Stimulated activated naive CD8-positive, alpha-beta T cell treated with anti-CD3 and anti-CD28 coated beads, Interleukin-15, amount 100 ng/mL, for 72 hours (primary cell): ENCODE measurements at regions not wholly inside any gene's neighbourhood (a gene's known extent, or its start where the extent isn't known, plus 50 kb on each side); places are given as distances from the start of the nearest gene placed in this dataset.
"Not testable (repeated sequence)": the region's sequence is repeated elsewhere in the genome, so short reads cannot be mapped to it uniquely, and the experiment has no call there.

Experiments
- ATAC-seq: fragments of 150-1000 bp; cut with Tn5 transposase; 2 replicates; pipeline ENCODE4 v1.10.0; 2021; ENCODE audit warnings: mild to moderate bottlenecking, moderate library complexity
- DNase-seq, 2 donors: peaks; one replicate each; pipeline ENCODE4 v3.0.0; 2021 to 2022
- H3K27ac Mint-ChIP-seq, 2 donors: one replicate each; pipeline ENCODE4 v1.8.0; 2022; ENCODE audit warnings: mild to moderate bottlenecking in 2 of 2, mixed read lengths in 2 of 2, moderate library complexity in 2 of 2
- H3K27me3 Mint-ChIP-seq: one replicate; pipeline ENCODE4 v1.8.0; 2022; ENCODE audit warnings: mixed read lengths
- H3K4me1 Mint-ChIP-seq: one replicate; pipeline ENCODE4 v1.8.0; 2022; ENCODE audit warnings: mild to moderate bottlenecking, mixed read lengths
- H3K4me3 Mint-ChIP-seq, 2 donors: one replicate each; pipeline ENCODE4 v1.8.0; 2022; ENCODE audit warnings: mild to moderate bottlenecking in 2 of 2, mixed read lengths in 2 of 2, moderate library complexity in 1 of 2
- H3K9me3 Mint-ChIP-seq, 2 donors: one replicate each; pipeline ENCODE4 v1.8.0; 2022; ENCODE audit warnings: mixed read lengths in 2 of 2

- Mint-ChIP-seq H3K27ac (no peak overlapping the region), H3K27me3 (peaks cover 10% of the 10 kb centered on the region)
Measured at GRCh38 chr10:84715911-84716310, 387.5 kb downstream of the CCSER2 start.

GRCh38 chr10:84718877-84719616 lies 390.7 kb downstream of the CCSER2 start:
- H3K4me3 Mint-ChIP-seq, result no peak overlapping the region
- H3K9me3 Mint-ChIP-seq, result no peaks in the 10 kb centered on the region
- no peaks in the 10 kb centered on the region for H3K4me1 Mint-ChIP-seq
- no peak overlapping the region for H3K27ac Mint-ChIP-seq
- DNase-seq (no peak), ATAC-seq (no peak)
- H3K27me3 Mint-ChIP-seq, result peaks cover 10% of the 10 kb centered on the region

More at GRCh38 chr10:84715911-84716310, 387.5 kb downstream of the CCSER2 start:
- H3K4me1 Mint-ChIP-seq, result no peaks in the 10 kb centered on the region
- no peak overlapping the region for H3K4me3 Mint-ChIP-seq
- ATAC-seq, result peak; percentile 18
- peak in 1 of 2 donors; percentile 2 for DNase-seq
- no peaks in the 10 kb centered on the region for H3K9me3 Mint-ChIP-seq

DNA sequence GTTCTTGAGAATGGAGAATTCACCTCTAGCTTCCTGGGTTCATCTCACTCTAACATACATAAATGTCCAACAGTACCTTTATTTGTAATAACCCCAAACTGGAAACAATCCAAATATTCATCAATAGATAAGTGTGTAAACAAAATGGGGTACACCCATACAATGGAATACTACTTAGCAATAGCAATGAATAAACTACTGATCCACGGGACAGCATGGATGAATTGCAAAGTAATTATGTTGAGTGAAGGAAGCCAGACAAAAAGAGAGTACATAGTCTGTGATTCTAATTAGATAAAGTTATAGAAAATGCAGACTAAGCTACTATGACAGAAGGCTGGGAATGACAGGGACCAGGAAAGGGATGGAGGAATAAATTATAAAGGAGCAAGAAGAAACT lies 391.3 kb downstream of the CCSER2 start:
- H3K9me3 Mint-ChIP-seq, result no peaks in the 10 kb centered on the region
- DNase-seq (no peak), ATAC-seq (no peak)
- H3K4me3 Mint-ChIP-seq, result no peak overlapping the region
- H3K27me3 Mint-ChIP-seq, result peaks cover 10% of the 10 kb centered on the region
- peak overlapping the region in 1 of 2 donors; percentile 34 for H3K27ac Mint-ChIP-seq
- no peaks in the 10 kb centered on the region for H3K4me1 Mint-ChIP-seq

DNA sequence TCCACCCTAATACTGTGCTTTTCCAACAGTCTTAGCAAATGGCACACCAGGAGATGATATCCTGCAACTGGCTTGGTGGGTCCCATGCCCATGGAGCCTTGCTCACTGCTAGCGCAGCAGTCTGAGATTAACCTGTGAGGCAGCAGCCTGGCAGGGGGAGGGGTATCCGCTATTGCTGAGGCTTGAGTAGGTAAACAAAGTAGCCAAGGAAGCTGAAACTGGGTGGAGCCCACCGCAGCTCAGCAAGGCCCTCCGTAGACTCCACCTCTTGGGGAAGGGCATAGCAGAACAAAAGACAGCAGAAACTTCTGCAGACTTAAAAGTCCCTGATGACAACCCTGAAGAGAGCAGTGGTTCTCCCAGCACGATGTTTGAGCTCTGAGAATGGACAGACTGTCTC lies 399.0 kb downstream of the CCSER2 start:
- ATAC-seq (no peak), DNase-seq (no peak)
- Mint-ChIP-seq H3K27ac (no peak overlapping the region), H3K9me3 (peaks cover 5 to 19% of the 10 kb centered on the region in 2 donors), H3K4me1 (no peaks in the 10 kb centered on the region), H3K4me3 (no peak overlapping the region), H3K27me3 (no peaks in the 10 kb centered on the region)

DNA sequence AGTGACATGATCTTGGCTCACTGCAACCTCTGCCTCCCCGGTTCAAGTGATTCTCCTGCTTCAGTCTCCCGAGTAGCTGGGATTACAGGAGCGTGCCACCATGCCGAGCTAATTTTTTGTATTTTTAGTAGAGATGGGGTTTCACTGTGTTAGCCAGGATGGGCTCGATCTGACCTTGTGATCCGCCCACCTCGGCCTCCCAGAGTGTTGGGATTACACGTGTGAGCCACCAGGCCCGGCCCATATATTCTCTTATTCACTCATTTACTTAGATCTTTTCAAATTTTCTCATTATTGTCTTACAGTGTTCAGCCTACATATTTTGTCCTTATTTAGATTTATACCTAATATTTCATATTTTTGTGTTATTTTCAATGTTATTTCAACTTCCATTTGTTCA lies 410.7 kb downstream of the CCSER2 start:
- not testable (repeated sequence) for DNase-seq, H3K27ac Mint-ChIP-seq, H3K27me3 Mint-ChIP-seq, H3K4me3 Mint-ChIP-seq, H3K9me3 Mint-ChIP-seq, H3K4me1 Mint-ChIP-seq, ATAC-seq

- DNase-seq (no peak), ATAC-seq (no peak)
- Mint-ChIP-seq H3K4me1 (no peaks in the 10 kb centered on the region), H3K27me3 (no peaks in the 10 kb centered on the region), H3K4me3 (no peak overlapping the region), H3K27ac (no peak overlapping the region), H3K9me3 (peaks cover 0 to 6% of the 10 kb centered on the region in 2 donors)
Measured at GRCh38 chr10:84739641-84740040, 411.3 kb downstream of the CCSER2 start.

DNA sequence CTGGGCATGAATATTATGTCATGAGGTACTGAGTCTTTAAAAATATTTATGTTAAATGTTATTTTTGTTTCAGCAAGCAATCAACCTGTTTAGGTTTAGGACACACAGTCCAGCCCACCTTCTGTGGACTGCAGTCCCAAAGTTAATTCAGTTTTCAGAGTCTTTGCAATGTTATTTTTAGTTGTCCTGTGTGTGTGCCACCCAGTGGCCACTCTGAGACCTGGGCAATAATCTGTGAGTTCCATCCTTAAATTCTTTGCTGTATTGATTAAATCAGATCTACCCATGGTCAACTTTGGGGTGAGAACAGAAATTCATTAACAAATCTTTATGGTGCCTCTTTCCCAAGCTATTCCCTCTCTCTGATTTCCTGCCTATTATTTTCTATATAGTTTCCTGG lies 415.1 kb downstream of the CCSER2 start:
- DNase-seq, result no peak
- no peaks in the 10 kb centered on the region for H3K27me3 Mint-ChIP-seq

DNA sequence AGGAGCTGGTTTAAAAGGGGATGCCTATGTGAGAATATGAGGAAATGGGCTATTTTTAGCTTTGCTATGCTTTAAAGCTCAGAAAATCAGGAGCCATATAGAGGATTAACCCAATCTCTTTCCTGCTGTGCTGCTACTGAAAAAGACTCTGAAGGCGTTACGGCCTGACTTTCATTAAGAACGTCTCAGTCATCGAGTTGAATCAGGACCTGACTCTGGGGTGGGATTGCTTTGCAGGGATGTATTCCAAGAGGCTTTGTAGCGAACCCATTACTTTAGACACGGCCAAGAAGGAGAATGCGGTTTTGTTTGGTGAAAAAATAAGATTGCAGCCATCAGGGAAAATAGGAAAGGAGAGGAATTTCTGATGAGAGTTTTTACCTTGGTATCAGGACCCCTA lies 426.9 kb downstream of the CCSER2 start:
- DNase-seq, result no peak
- Mint-ChIP-seq H3K27ac (no peak overlapping the region), H3K4me3 (no peak overlapping the region), H3K9me3 (peaks cover 0 to 7% of the 10 kb centered on the region in 2 donors), H3K4me1 (no peaks in the 10 kb centered on the region), H3K27me3 (no peaks in the 10 kb centered on the region)
- no peak for ATAC-seq

More for the DNA sequence above, 415.1 kb downstream of the CCSER2 start:
- Mint-ChIP-seq H3K9me3 (peaks cover 0 to 6% of the 10 kb centered on the region in 2 donors), H3K27ac (no peak overlapping the region), H3K4me3 (no peak overlapping the region), H3K4me1 (no peaks in the 10 kb centered on the region)
- no peak for ATAC-seq

- not testable (repeated sequence) for H3K9me3 Mint-ChIP-seq, ATAC-seq, H3K27ac Mint-ChIP-seq, DNase-seq, H3K4me1 Mint-ChIP-seq, H3K4me3 Mint-ChIP-seq, H3K27me3 Mint-ChIP-seq
Measured at GRCh38 chr10:84756653-84757052, 428.3 kb downstream of the CCSER2 start.

DNA sequence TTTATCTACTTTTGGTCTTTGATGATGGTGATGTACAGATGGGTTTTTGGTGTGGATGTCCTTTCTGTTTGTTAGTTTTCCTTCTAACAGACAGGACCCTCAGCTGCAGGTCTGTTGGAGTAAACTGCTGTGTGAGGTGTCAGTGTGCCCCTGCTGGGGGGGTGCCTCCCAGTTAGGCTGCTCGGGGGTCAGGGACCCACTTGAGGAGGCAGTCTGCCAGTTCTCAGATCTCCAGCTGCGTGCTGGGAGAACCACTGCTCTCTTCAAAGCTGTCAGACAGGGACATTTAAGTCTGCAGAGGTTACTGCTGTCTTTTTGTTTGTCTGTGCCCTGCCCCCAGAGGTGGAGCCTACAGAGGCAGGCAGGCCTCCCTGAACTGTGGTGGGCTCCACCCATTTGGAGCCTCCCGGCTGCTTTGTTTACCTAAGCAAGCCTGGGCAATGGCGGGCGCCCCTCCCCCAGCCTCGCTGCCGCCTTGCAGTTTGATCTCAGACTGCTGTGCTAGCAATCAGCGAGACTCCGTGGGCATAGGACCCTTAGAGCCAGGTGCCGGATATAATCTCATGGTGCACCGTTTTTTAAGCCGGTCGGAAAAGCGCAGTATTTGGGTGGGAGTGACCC lies 433.7 kb downstream of the CCSER2 start:
- not testable (repeated sequence) for H3K27me3 Mint-ChIP-seq, ATAC-seq, DNase-seq, H3K27ac Mint-ChIP-seq, H3K9me3 Mint-ChIP-seq, H3K4me1 Mint-ChIP-seq, H3K4me3 Mint-ChIP-seq

DNA sequence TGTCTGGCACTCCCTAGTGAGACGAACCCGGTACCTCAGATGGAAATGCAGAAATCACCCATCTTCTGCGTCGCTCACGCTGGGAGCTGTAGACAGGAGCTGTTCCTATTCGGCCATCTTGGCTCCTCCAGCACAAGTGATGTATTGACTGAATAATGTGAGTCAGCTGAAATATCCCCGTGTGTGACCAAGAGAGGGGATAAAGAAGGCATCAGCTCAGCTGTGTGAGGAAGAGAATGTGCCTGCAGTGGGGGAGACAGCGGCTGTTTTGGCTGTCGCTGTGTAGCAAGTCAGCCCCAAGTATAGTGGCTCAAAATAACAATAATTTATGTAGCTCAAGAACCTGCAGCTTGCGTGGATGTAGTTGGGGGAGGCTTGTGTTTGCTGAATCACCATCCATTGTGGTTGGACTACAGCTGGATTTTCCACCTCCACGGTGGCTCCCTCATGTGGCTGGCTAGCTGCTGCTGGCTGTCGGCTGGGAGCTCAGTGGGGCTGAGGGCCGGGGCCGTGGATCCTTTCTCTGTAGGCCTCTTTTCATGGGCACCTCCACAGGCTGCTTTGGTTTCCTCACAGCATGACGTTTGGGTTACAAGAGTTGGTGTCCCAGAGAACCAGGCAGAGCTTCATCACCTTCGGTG lies 434.5 kb downstream of the CCSER2 start:
- DNase-seq, result no peak
- Mint-ChIP-seq H3K27me3 (peaks cover 9% of the 10 kb centered on the region), H3K4me1 (no peaks in the 10 kb centered on the region), H3K27ac (peak overlapping the region in 1 of 2 donors; percentile 34), H3K9me3 (no peaks in the 10 kb centered on the region), H3K4me3 (no peak overlapping the region)
- no peak for ATAC-seq

- no peak overlapping the region for H3K4me3 Mint-ChIP-seq
- H3K27ac Mint-ChIP-seq, result no peak overlapping the region
- H3K27me3 Mint-ChIP-seq, result peaks cover 9% of the 10 kb centered on the region
Measured at GRCh38 chr10:84763965-84764364, 435.6 kb downstream of the CCSER2 start.

DNA sequence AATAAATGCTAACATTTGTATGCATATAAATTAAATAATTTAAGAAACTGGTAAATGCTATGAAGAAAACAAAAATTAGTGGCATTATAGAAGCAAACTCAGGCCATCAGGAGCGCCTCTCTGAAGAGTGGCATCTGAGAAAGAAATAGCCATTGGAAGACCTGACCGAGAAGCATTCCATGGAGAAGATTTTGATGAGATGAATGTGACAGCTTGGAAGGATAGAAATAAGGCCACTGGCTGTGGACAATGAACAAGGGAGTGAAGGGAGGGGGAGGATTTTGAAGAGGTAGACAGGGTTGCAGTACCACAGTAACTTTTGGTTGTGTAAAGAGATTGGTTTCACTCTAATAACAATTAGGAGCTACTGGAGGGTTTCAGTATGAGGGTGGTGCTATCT lies 436.7 kb downstream of the CCSER2 start:
- no peak for DNase-seq
- H3K4me1 Mint-ChIP-seq, result no peaks in the 10 kb centered on the region
- H3K27me3 Mint-ChIP-seq, result peaks cover 9% of the 10 kb centered on the region
- H3K4me3 Mint-ChIP-seq, result no peak overlapping the region
- no peaks in the 10 kb centered on the region for H3K9me3 Mint-ChIP-seq
- no peak for ATAC-seq
- H3K27ac Mint-ChIP-seq, result no peak overlapping the region

More at GRCh38 chr10:84763965-84764364, 435.6 kb downstream of the CCSER2 start:
- no peak for ATAC-seq
- Mint-ChIP-seq H3K4me1 (no peaks in the 10 kb centered on the region), H3K9me3 (no peaks in the 10 kb centered on the region)
- DNase-seq, result no peak

- Mint-ChIP-seq H3K4me1 (no peaks in the 10 kb centered on the region), H3K9me3 (no peaks in the 10 kb centered on the region), H3K27ac (no peak overlapping the region), H3K4me3 (no peak overlapping the region), H3K27me3 (peaks cover 9% of the 10 kb centered on the region)
- no peak for ATAC-seq
- DNase-seq, result no peak
Measured at GRCh38 chr10:84765656-84766055, 437.3 kb downstream of the CCSER2 start.

DNA sequence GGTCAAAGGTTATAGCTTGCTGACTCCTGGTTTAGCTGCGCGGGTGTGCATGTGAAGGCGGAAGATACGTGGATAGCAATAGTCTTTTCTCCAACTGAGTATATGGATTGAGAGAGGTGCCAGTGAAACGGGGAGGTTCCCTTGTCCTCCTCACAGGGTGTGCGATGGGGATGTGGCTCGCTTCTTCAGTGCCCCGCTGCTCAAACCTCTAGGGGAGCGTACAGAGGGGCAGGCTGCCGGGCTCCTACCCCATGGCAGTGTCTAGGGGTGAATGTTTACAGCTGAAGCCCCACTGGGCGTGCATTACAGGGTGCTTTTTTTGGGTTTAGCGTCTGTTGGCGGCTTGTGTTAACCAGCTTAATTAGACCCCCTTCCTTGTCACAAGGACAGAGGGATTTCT lies 438.5 kb downstream of the CCSER2 start:
- ATAC-seq, result no peak
- H3K27ac Mint-ChIP-seq, result no peak overlapping the region

DNA sequence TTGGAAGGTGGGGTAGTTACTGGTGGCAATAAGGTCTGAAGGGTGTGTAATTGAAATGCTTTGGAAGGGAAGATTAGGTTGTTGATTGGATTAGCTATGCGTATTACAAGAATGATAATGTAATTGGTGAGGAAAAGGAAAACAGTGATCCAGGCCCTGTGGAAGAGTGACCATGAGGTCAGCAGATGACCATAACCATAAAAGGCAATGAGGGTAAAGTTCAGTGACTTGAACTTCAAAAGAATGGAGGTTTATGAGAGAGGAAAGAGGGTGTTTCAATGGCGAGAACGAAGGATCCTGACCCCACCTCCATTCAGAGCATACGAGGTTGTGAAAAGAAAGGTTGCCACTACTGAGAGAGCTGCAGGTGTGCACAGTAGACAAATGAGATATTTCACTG lies 439.7 kb downstream of the CCSER2 start:
- Mint-ChIP-seq H3K27me3 (peaks cover 9% of the 10 kb centered on the region), H3K4me1 (no peaks in the 10 kb centered on the region), H3K9me3 (peaks cover 4 to 5% of the 10 kb centered on the region in 2 donors), H3K27ac (no peak overlapping the region), H3K4me3 (no peak overlapping the region)
- DNase-seq, result no peak
- no peak for ATAC-seq

More for the DNA sequence above, 438.5 kb downstream of the CCSER2 start:
- H3K9me3 Mint-ChIP-seq, result peaks cover 4 to 5% of the 10 kb centered on the region in 2 donors
- no peaks in the 10 kb centered on the region for H3K4me1 Mint-ChIP-seq
- H3K4me3 Mint-ChIP-seq, result no peak overlapping the region
- peaks cover 9% of the 10 kb centered on the region for H3K27me3 Mint-ChIP-seq
- DNase-seq, result no peak
